ENCODE measurements at regions not wholly inside any gene's neighbourhood (a gene's known extent, or its start where the extent isn't known, plus 50 kb on each side); places are given as distances from the start of the nearest gene placed in this dataset.

DNA sequence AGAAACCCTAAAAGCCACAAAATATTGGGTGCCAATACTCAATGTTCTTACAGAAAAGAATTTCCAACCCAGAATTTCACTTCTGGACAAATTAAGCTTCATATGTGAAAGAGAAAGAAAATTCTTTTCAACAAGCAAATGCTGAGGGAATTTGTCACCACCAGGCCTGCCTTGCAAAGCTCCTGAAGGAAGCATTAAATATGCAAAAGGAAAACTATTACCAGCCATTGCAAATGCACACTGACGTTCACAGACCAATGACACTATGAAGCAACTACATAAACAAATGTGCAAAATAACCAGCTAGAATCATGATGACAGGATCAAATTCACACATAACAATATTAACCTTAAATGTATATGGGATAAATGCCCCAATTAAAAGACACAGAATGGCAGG lies 187.9 kb upstream of the BTBD3 start:
- ATAC-seq, result no peak
- intact Hi-C loops (cut with DNase I), result no loop called here
- DNase-seq, result no peak

DNA sequence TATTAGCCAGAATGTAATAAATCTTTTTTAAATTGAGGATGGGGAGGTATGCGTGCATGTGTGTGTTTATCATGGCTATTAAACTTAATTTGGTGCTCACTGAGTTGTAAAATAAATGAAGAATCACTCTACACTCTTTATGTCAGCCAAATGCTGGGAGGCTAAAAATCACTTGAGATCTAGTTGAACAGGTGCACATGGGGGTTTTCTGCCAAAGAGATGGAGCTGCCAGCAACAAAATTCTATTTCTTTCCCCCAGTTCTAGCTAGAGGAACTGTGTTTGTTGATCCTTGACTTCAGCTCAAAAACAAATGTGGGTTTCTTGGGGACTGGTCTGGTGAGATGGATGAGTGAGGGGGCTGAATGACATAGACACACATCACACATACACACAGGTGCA lies 183.3 kb upstream of the BTBD3 start:
- DNase-seq, result no peak
- intact Hi-C loops (cut with DNase I), result no loop called here
- ATAC-seq, result no peak

DNA sequence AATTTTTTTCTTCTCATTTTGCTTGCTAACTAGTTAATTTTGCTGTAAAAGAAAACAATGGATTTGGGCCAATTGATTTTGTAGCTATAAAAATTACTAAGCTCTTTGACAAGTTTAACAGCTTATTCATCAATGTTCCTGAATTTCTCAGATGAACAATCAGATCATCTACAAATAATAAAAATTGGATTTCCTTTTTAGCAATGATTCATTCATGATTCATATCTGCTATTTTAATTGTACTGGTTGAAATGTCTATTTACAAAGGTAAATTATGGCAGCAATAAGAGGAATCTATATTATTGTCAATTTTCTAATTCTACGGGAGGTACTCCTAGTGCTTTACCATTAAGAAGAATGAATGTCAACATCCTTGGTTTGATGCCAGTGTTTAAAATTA lies 178.8 kb upstream of the BTBD3 start:
- intact Hi-C loops (cut with DNase I), result no loop called here
- no peak for ATAC-seq
- no peak for DNase-seq

DNA sequence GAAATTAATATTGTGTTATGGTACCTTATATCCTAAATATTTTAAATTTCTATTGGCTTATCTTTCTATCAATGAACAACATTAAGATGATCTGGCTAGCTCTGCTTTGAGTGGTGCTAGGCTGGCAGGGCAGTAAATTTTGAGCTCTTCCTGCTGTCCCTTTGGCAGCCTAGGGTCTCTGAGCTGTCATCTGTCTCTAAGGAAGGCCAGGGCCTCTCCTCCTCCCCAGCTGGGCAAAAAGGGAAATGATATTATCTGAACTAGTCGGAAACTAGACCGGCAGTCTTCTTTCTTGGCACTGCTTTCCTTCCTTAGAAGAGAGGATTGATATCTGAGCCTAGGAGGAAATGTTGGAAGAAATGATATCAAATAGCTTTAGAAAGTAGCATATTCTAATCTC lies 176.7 kb upstream of the BTBD3 start:
- ATAC-seq (no peak), DNase-seq (no peak)
- intact Hi-C loops (cut with DNase I), result no loop called here

DNA sequence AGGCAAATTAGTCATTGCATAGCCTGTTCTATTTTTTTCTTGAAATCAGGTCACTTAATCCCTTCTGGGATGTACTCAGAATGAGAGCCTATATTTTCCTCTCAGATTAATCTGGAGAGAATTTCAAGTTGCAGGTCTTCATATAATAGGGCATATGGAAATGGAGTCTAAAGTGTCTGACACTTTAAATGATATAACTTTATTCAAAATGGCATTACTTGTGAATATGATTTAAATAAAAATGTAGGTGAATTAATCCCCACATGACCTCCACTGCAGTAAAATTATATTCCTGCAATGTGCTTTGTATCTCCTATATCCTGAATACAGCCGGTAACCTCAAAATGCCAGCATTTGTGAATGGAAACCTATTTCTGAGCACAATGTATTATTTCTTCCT lies 172.5 kb upstream of the BTBD3 start:
- ATAC-seq (no peak), DNase-seq (no peak)
- intact Hi-C loops (cut with DNase I), result no loop called here

DNA sequence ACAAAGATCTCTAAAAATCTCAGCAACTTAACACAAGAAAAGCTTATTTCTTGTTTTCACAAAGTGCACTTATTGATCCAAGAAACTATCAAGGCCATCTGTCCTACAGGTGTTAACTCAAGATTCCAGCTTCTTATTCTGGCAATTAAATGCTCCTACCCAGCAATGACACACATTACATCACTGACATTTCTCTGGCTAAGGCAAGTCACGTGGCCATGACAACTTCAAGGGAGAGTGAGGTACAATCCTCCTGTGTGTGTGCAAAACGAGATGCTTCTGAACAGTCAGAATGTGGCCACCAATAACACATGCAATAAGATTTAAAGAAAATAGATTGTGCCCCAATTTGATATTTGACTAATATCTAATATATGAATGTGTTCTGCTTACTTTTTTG lies 169.3 kb upstream of the BTBD3 start:
- intact Hi-C loops (cut with DNase I), result no loop called here
- DNase-seq (no peak), ATAC-seq (no peak)

DNA sequence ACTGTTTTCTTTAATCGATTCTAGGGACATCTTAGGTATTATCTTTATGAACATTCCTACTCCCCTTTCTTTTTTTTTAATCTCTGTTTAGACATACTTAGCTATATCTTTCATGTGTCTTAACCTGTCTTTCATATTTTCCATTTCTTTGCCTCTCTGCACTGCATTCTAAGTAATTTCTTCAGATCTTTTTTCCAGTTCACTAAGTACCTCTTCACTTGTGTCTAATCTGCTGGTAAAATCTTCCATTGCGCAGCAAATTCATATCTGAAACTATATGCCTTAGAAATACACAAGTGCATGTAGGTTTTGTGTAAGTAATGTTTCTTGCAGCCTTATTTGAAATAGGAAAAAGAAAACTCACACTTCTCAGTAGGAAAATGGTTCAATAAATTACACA lies 165.4 kb upstream of the BTBD3 start:
- intact Hi-C loops (cut with DNase I), result no loop called here
- ATAC-seq, result no peak

DNA sequence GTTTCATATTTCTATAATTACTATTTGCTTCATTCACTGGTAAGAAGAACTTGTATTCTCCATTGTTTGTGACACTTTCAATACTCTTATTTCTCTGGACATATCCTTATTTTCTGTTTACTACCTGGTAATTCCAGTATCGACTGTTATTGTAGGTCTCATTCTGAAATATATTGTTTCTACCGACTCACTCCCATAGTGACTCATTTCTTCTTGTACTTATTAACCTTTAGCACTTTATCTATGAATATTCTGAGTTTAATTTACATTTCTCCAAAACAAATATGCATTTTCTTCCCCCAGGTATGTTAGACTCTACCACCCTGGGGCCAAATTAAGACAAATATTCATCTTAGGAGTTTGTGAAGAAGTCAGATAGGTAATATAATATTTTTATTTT lies 164.5 kb upstream of the BTBD3 start:
- intact Hi-C loops (cut with DNase I), result no loop called here
- no peak for ATAC-seq
- DNase-seq, result no peak

More for the DNA sequence above, 165.4 kb upstream of the BTBD3 start:
- DNase-seq, result no peak

DNA sequence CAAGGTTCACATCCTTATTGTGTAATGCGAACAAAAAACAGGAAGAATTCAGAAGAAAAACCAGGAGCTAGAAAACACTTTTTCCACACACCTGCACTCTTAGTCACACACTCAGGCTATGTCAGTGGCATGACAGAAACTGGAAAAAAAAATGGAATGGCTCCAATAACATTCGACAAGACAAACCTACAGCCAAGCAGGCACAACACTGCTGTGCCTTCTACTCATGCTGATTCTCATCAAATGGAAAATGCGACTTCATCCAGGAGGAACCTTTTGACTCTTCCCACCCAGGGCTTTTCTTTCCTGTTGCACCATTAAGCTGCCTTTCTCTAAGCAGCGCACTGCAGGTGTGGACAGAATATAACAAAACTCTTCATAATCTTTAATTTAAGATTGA lies 163.2 kb upstream of the BTBD3 start:
- ATAC-seq, result no peak
- intact Hi-C loops (cut with DNase I), result no loop called here
- no peak for DNase-seq

DNA sequence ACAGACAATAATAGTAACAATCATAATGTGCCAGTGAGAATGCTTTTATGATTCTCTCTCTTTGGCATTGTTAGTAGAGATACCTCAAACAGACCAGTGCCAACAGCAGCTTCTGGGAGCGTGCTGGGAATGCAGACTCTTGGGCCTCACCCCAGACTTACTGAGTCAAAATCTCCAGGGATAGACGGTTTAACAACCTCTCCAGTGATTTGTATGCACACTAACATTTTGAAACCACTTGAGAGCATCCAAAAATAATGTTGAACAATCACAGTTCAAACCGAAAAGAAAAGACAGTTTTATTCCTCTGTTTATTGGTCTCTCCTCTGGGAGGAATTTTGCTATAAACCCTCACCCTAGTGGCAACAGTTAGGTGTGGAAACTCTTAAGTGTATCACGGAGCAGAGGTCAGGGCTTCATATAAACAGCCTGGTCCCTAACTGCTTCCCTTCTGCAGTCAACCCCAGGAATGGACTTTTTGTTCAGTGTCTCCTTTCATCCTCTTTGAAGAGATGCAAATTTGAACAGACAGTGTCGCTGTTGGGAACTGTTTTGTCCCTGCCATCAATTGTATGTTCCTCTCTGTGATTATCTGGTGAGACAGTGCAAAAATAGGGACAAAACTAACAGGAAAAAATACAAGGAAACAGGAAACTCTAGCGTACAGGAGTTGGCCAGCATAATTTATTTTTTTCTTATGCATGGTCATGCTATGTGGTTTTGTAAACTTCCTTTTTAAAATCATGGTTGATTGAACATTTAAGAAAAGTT lies 162.4 kb upstream of the BTBD3 start:
- intact Hi-C loops (cut with DNase I), result no loop called here
- no peak for ATAC-seq

DNA sequence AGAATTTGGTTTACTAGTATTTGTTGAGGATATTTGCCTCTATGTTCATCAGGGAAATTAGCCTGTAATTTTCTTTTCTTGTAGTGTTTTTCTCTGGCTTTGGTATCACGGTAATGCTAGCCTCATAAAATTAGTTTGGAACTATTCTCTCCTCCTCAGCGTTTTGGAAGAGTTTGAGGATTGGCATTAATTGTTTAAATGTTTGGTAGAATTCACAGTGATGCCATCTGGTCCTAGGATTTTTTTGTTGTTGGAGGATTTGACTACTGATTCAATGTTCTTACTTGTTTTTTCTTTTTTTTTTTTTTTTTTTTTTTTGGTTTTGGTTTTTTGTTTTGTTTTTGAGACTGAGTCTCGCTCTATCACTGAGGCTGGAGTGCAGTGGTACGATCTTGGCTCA lies 156.2 kb upstream of the BTBD3 start:
- intact Hi-C loops (cut with DNase I), result no loop called here
- ATAC-seq (no peak), DNase-seq (no peak)

More for the DNA sequence above, 162.4 kb upstream of the BTBD3 start:
- no peak for DNase-seq

DNA sequence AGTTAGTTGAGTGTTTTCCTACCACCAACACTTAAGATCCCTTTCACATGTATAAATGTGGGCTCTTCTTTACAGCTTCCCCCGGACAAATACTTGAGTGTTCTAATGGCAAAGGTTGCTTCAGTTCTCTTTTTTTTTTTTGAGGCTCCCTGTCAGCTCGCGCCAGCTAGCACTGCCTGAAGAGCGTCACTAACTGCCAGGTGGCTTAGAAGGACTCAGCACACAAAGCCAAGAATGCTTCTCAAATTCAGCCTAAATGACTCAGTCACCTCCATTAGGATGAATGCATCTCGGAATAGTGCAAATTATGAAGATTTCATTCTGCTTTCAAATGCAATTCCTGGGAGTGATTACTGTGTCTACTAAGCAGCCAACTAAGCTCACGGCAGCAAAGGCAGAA lies 150.7 kb upstream of the BTBD3 start:
- DNase-seq, result no peak
- no peak for ATAC-seq
- intact Hi-C loops (cut with DNase I), result no loop called here

DNA sequence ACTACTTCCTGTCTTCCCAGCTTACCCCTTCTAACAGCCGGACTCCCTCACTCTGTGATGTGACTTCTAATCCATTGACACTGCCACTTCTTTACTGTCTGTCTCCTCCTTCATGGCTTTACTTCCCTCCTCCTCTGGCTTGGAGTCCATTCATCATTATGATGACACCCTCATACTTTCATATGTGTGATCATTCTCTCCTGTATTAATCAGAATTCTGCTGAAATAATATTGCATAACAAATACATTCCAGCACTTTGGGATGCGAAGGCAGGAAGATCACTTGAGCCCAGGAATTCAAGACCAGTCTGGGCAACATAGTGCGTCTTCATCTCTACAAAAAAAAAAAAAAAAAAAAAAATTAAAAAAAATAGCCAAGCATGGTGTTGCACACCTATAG lies 147.9 kb upstream of the BTBD3 start:
- intact Hi-C loops (cut with DNase I), result no loop called here
- no peak for DNase-seq
- ATAC-seq, result no peak

DNA sequence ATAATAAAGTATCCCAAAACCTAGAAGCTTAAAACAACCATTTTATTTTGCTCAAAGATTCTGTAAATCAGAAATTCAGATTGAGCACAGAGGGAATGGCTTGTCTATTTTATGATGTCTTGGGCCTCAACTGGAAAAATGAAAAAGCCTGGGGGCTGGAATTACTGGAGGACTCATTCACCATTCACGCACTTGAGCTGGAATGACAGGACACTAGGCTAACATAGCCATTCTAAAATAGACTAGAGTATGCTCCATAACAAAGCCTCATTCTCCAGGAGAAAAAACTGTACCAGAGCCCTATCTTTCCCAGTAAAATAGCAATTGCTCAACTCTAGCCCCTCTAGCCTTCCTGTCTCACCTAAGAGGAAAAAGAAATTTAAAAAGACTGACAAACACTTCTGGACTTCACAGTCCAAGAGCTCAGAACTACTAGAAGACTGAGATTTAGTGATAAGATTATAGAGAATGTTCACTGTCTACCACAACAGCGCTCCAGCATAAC lies 145.4 kb upstream of the BTBD3 start:
- DNase-seq (no peak), ATAC-seq (no peak)
- intact Hi-C loops (cut with DNase I), result no loop called here

DNA sequence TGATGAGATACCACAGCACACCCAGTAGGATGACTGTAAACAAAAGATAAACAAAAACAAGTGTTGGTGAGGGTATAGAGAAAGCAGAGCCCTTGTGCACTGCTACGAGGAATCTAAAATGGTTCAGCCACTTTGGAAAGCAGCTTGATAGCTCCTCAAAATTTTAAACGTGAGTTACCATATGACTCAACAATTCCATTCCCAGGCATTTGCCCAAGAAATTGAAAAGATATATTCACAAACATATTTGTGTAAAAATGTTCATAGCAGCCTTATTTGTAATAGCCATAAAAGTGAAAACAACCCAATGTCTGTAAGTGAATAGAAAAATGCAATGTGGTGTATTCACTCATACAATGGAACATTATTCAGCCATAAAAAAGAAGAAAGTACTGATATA lies 141.0 kb upstream of the BTBD3 start:
- no peak for ATAC-seq
- intact Hi-C loops (cut with DNase I), result no loop called here
- no peak for DNase-seq

DNA sequence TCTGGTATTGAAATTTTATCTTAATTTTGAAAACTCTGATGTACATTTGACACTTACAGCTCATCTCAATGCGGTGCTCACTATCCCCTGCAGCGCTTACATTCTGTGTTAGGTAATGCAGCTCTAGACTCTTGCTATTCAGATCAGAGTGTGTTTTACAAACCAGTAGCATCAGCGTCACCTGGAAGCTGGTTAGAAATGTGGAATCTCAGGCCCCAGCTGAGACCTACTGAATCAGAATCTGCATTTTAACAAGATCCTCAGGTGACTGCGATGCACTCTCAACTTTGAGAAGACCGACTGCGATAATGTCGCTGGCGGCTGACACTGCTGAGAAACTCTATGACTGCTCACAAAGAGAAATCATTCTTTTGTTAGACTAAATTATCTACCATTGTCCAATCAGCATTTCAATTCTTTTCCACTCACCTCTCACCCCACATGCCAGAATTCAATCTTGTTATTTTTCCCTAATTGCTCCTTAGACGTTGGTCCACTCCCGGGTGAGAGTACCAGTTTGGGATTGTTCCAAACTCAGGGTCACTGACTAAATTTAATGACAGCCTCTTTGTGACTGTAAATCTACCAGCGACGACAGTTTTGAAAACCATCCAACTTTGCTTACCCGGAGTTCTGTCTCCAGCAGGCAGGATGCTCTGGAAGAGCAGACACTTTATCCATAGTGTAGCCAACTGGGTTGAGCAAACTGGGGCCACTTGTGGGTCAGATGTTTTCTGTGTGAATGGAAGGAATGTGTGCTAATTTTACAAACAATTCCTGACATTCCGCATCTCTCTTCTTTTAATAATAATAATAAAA lies 140.1 kb upstream of the BTBD3 start:
- ATAC-seq, result no peak
- DNase-seq, result no peak
- intact Hi-C loops (cut with DNase I), result no loop called here

DNA sequence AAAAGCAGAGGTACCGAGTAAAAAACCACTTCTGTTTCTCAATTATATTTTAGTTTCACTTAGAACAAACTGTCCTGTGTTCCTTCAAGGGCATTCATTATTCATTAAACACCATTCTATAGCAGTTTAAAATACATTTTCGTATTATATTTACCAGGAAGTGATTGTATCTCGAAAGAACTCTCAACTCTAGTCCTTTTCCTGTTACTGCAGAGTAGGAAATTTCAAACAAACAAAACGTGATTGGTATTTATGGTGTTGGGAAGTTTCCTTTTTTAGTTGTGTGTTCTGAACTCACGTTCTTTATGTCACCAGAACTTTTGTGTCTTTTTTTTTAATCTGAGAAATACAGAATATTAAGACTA lies 139.5 kb upstream of the BTBD3 start:
- intact Hi-C loops (cut with DNase I), result no loop called here
- ATAC-seq (no peak), DNase-seq (no peak)

DNA sequence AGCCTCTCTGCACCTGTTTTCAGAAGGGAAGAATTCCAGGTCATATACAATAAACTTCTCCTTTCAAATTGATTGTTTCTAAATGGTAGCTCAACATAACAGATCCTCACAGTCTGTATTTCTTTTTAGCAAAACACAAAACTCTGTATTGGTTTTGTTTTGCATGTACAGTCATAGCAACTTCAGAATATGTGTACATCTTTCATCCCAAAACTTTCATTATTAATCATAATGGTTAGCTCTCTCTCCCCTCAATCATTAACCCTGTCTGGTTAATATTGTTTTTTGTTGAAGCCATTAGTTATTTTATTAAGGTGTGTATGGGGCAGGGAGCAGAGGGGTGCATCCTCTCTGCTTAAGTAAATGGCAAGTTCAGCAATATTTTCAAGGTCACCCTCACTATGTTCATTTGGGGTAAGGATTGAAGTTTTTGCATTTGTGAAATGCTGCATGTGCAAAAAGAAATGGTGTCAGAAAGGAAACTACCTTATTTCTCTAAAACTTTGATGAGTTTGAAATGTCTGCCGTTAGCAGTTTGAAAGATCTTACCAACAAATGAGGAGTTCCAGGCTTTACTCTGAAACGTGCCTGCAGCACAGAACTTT lies 136.8 kb upstream of the BTBD3 start:
- ATAC-seq, result no peak
- intact Hi-C loops (cut with DNase I), result loop anchor here in 1 of 2 donors (10.0 kb wide), 1 partner anchor 64 kb away; no protein-coding TSS in a partner anchor

DNA sequence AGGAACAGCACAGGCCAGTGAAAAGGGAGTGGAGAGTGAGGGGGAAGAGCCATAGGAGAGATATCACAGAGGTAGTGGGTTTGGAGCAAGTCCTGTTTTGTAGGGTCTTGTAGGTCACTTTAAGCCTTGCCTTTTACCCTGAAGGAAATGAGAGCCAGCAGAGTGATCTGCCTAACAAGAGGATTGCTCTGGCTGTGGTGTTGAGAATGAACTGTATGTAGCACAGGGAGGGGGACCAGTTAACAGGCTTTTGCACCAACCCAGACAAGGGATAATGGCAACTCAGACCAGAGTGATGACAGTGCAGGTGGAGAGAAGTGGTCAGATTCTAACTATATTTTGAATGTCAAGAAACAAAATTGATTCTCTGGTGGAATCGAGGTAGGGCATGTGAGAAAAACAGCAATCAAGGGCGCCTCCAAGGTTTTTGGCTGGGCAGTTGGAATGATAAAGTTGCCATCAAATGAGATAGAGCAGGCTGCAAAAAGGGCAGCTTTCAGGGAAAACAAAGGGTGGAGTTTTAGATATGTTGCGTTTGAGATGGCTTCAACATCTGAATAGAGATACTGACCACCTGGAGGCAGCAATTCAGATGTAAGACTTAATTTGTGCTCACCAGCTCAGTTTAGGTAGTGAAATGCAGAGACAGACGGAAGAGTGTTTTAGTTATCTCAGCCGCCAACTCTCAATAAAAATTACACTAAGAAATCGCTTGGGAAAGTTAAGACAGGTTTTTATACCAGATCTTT lies 134.4 kb upstream of the BTBD3 start:
- intact Hi-C loops (cut with DNase I), result loop anchor here in 1 of 2 donors (10.0 kb wide), 1 partner anchor 62 kb away; no protein-coding TSS in a partner anchor
- DNase-seq, result no peak
- ATAC-seq, result no peak

More for the DNA sequence above, 136.8 kb upstream of the BTBD3 start:
- DNase-seq, result no peak

Data from left cardiac atrium (tissue), 4 donors.